ENCODE measurements at regions not wholly inside any gene's neighbourhood (a gene's known extent, or its start where the extent isn't known, plus 50 kb on each side); places are given as distances from the start of the nearest gene placed in this dataset.

GRCh38 chr2:78686625-78687153 lies 338.8 kb upstream of the REG3G start:
- in situ Hi-C loops (cut with MboI; ENCODE audit: low sequenced_read_pairs, unreplicated experiment) = no loop called here
- TF ChIP-seq CTCF (IDR thresholded peaks at IDR 0.05; ENCODE audit: borderline replicate concordance, control extremely low read depth, extremely low read depth, insufficient read depth, missing control alignments) = no peak
- DNase-seq (ENCODE audit: low spot score) = no peak

GRCh38 chr2:78699696-78700095 lies 325.8 kb upstream of the REG3G start:
- no peak for TF ChIP-seq CTCF (IDR thresholded peaks at IDR 0.05; ENCODE audit: borderline replicate concordance, control extremely low read depth, extremely low read depth, insufficient read depth, missing control alignments)
- no peak for DNase-seq (ENCODE audit: low spot score)
- in situ Hi-C loops (cut with MboI; ENCODE audit: low sequenced_read_pairs, unreplicated experiment) = no loop called here

- in situ Hi-C loops (cut with MboI; ENCODE audit: low sequenced_read_pairs, unreplicated experiment) = no loop called here
- TF ChIP-seq CTCF (IDR thresholded peaks at IDR 0.05; ENCODE audit: borderline replicate concordance, control extremely low read depth, extremely low read depth, insufficient read depth, missing control alignments) = no peak
- DNase-seq (ENCODE audit: low spot score) = no peak
These were observed 324.0 kb upstream of the REG3G start for GRCh38 chr2:78701546-78701945.

- in situ Hi-C loops (cut with MboI; ENCODE audit: low sequenced_read_pairs, unreplicated experiment) = no loop called here
- TF ChIP-seq CTCF (IDR thresholded peaks at IDR 0.05; ENCODE audit: borderline replicate concordance, control extremely low read depth, extremely low read depth, insufficient read depth, missing control alignments) = no peak
- no peak for DNase-seq (ENCODE audit: low spot score)
These were observed 317.6 kb upstream of the REG3G start for GRCh38 chr2:78707776-78708386.

GRCh38 chr2:78710632-78711375 lies 314.7 kb upstream of the REG3G start:
- TF ChIP-seq CTCF (IDR thresholded peaks at IDR 0.05; ENCODE audit: borderline replicate concordance, control extremely low read depth, extremely low read depth, insufficient read depth, missing control alignments) = no peak
- in situ Hi-C loops (cut with MboI; ENCODE audit: low sequenced_read_pairs, unreplicated experiment) = no loop called here
- no peak for DNase-seq (ENCODE audit: low spot score)

GRCh38 chr2:78715293-78715692 lies 310.2 kb upstream of the REG3G start:
- TF ChIP-seq CTCF (IDR thresholded peaks at IDR 0.05; ENCODE audit: borderline replicate concordance, control extremely low read depth, extremely low read depth, insufficient read depth, missing control alignments) = no peak
- no peak for DNase-seq (ENCODE audit: low spot score)
- in situ Hi-C loops (cut with MboI; ENCODE audit: low sequenced_read_pairs, unreplicated experiment) = no loop called here

Data from GM13976 (cell line).